ENCODE measurements at regions not wholly inside any gene's neighbourhood (a gene's known extent, or its start where the extent isn't known, plus 50 kb on each side); places are given as distances from the start of the nearest gene placed in this dataset.
A peak's percentile ranks its signal among the peaks of the same experiment; 100 is the strongest.
"Not testable (repeated sequence)": the region's sequence is repeated elsewhere in the genome, so short reads cannot be mapped to it uniquely, and the experiment has no call there.

DNA sequence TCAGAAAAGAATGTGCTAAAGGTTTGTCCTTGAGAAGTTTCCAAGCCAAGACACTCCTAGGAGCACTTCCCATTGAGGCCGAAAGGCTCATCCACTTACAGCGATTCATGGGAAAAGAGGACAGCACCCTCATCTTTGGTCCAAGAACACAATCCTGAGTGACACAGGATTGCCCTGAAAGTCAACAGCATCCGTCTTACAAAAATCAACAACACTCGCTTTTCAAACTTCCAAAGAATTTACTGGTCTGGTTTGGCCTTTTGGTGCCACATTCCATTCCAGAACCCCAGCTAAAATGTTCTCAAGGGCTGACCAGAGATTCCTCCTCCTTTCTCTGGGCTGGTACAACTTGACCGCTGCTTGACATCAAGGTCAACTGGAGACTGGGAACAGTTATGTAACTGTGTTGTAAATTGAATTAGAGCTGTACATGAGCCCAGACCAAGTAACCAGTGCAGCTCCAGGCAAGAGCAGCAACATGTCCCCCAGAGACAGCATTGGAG lies 415.8 kb upstream of the PIK3R1 start:
- no peaks in the 10 kb centered on the region for H3K9me3 ChIP-seq (ENCODE audit: control insufficient read depth in 2 of 3, insufficient read depth in 1 of 3, low read length in 3 of 3)
- H3K36me3 ChIP-seq (ENCODE audit: control insufficient read depth in 2 of 3, insufficient read depth in 3 of 3, low read length in 3 of 3) = no peaks in the 10 kb centered on the region
- intact Hi-C loops (cut with DNase I) = no loop called here
- no peak overlapping the region for H3K9ac ChIP-seq (ENCODE audit: low read length in 3 of 3)
- H3K4me3 ChIP-seq (ENCODE audit: low read length in 3 of 3) = no peak overlapping the region
- TF ChIP-seq, protein P1, sequence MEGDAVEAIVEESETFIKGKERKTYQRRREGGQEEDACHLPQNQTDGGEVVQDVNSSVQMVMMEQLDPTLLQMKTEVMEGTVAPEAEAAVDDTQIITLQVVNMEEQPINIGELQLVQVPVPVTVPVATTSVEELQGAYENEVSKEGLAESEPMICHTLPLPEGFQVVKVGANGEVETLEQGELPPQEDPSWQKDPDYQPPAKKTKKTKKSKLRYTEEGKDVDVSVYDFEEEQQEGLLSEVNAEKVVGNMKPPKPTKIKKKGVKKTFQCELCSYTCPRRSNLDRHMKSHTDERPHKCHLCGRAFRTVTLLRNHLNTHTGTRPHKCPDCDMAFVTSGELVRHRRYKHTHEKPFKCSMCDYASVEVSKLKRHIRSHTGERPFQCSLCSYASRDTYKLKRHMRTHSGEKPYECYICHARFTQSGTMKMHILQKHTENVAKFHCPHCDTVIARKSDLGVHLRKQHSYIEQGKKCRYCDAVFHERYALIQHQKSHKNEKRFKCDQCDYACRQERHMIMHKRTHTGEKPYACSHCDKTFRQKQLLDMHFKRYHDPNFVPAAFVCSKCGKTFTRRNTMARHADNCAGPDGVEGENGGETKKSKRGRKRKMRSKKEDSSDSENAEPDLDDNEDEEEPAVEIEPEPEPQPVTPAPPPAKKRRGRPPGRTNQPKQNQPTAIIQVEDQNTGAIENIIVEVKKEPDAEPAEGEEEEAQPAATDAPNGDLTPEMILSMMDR (IDR thresholded peaks at IDR 0.05; ENCODE audit: borderline replicate concordance, extremely low read depth, insufficient read depth) = no peak
- no peak overlapping the region for H3K27ac ChIP-seq (ENCODE audit: low read depth in 2 of 2, low read length in 2 of 2)
- H3K27me3 ChIP-seq (ENCODE audit: control insufficient read depth, insufficient read depth, low read length) = no peaks in the 10 kb centered on the region
- DNase-seq = peak in 1 of 5 donors; percentile 68
- no peak for FAIRE-seq
- H3K4me1 ChIP-seq (ENCODE audit: control insufficient read depth in 2 of 3, insufficient read depth in 2 of 3, low read depth in 1 of 3, low read length in 3 of 3) = no peaks in the 10 kb centered on the region

DNA sequence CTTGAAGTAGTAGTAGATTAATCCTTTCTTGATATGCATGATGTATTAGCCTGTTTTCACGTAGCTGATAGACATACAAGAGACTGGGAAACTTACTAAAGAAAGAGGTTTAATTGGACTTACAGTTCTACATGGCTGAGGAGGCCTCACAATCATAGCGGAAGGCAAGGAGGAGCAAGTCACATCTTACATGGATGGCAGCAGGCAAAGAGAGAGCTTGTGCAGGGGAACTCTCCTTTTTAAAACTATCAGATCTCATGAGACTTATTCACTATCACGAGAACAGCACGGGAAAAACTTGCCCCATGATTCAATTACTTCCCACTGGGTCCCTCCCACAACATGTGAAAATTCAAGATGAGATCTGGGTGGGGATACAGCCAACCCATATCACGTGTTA lies 417.1 kb upstream of the PIK3R1 start:
- DNase-seq; H3K27me3 ChIP-seq (ENCODE audit: control insufficient read depth, insufficient read depth, low read length); intact Hi-C loops (cut with DNase I); H3K4me1 ChIP-seq (ENCODE audit: control insufficient read depth in 2 of 3, insufficient read depth in 2 of 3, low read depth in 1 of 3, low read length in 3 of 3); FAIRE-seq; H3K9me3 ChIP-seq (ENCODE audit: control insufficient read depth in 2 of 3, insufficient read depth in 1 of 3, low read length in 3 of 3); H3K36me3 ChIP-seq (ENCODE audit: control insufficient read depth in 2 of 3, insufficient read depth in 3 of 3, low read length in 3 of 3); H3K9ac ChIP-seq (ENCODE audit: low read length in 3 of 3); H3K4me3 ChIP-seq (ENCODE audit: low read length in 3 of 3); H3K27ac ChIP-seq (ENCODE audit: low read depth in 2 of 2, low read length in 2 of 2): not testable (repeated sequence)

DNA sequence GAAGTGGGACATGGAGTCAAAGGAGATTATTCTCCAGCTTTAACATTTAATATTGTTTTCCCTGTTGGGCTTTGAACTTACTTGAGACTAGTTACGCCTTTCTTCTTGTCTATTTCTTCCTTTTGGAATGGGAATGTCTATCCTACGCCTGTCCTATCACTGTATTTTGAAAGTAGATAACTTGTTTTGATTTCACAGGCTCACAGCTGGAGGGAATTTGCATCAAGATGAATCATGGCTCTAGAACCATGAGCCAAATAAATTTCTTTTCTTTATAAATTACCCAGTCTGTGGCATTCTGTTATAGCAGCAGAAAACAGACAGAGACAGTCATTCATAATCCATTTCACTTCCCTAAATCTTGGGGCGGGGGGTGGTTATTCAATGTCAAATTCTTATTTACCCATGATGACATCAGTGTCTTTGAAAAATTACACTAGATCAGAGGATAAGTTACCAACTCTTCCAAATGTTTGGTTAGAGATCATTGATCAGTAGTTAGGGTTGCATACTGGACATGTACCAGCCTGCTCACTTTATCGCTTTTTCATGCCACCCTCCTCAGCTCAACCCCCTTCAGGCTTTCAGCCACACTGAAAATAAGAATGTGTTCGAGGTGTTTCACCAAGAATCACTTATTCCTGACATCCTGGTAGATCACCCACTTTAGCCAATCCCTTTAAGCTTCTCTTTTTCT lies 419.6 kb upstream of the PIK3R1 start:
- Histone ChIP-seq H3K9me3 (ENCODE audit: control insufficient read depth in 2 of 3, insufficient read depth in 1 of 3, low read length in 3 of 3) (no peaks in the 10 kb centered on the region), H3K36me3 (ENCODE audit: control insufficient read depth in 2 of 3, insufficient read depth in 3 of 3, low read length in 3 of 3) (no peaks in the 10 kb centered on the region), H3K27me3 (ENCODE audit: control insufficient read depth, insufficient read depth, low read length) (no peaks in the 10 kb centered on the region), H3K4me3 (ENCODE audit: low read length in 3 of 3) (no peak overlapping the region), H3K9ac (ENCODE audit: low read length in 3 of 3) (no peak overlapping the region), H3K27ac (ENCODE audit: low read depth in 2 of 2, low read length in 2 of 2) (no peak overlapping the region), H3K4me1 (ENCODE audit: control insufficient read depth in 2 of 3, insufficient read depth in 2 of 3, low read depth in 1 of 3, low read length in 3 of 3) (no peaks in the 10 kb centered on the region)
- DNase-seq (no peak), FAIRE-seq (no peak)
- TF ChIP-seq, protein P1 (IDR thresholded peaks at IDR 0.05; ENCODE audit: borderline replicate concordance, extremely low read depth, insufficient read depth) = no peak
- intact Hi-C loops (cut with DNase I) = no loop called here

DNA sequence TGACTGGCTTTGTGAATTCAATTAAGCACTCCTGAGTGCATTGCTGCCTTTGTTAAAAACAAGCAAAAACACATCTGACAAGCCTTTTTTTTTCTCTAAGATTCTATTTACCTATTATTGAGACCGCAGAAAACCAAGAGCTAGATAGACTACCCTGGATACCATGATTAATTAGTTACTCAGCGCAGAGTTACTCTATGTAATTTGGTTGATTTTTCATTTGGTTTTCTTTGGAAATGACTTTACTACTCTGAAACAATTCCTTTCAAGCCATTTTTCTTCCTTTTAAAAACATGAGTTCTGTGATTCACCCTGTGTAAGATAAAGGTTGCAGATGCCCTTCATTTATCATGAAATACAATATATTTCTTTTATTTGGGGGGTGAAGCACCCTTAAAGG lies 421.6 kb upstream of the PIK3R1 start:
- intact Hi-C loops (cut with DNase I) = no loop called here
- Histone ChIP-seq H3K9me3 (ENCODE audit: control insufficient read depth in 2 of 3, insufficient read depth in 1 of 3, low read length in 3 of 3) (no peaks in the 10 kb centered on the region), H3K4me3 (ENCODE audit: low read length in 3 of 3) (no peak overlapping the region), H3K27ac (ENCODE audit: low read depth in 2 of 2, low read length in 2 of 2) (no peak overlapping the region), H3K36me3 (ENCODE audit: control insufficient read depth in 2 of 3, insufficient read depth in 3 of 3, low read length in 3 of 3) (no peaks in the 10 kb centered on the region), H3K9ac (ENCODE audit: low read length in 3 of 3) (no peak overlapping the region), H3K4me1 (ENCODE audit: control insufficient read depth in 2 of 3, insufficient read depth in 2 of 3, low read depth in 1 of 3, low read length in 3 of 3) (no peaks in the 10 kb centered on the region), H3K27me3 (ENCODE audit: control insufficient read depth, insufficient read depth, low read length) (no peaks in the 10 kb centered on the region)
- DNase-seq (no peak), FAIRE-seq (no peak)
- TF ChIP-seq, protein P1 (IDR thresholded peaks at IDR 0.05; ENCODE audit: borderline replicate concordance, extremely low read depth, insufficient read depth) = no peak

All from kidney (tissue), 13 donors.